H1 (cell line): ENCODE measurements at regions not wholly inside any gene's neighbourhood (a gene's known extent, or its start where the extent isn't known, plus 50 kb on each side); places are given as distances from the start of the nearest gene placed in this dataset.

Experiments
- CTCF ChIA-PET: fragments of 300-600 bp; sonication (Branson Sonifier 250); formaldehyde crosslinking; loops from one replicate; lab custom pipeline; 2021; ENCODE audit not compliant: partially characterized antibody; lab: Charles Lee
- POLR2A ChIA-PET: fragments of 300-600 bp; sonication (Branson Sonifier 250); formaldehyde crosslinking; loops from one replicate; lab custom pipeline; 2021; ENCODE audit warnings: inconsistent platforms; ENCODE audit not compliant: partially characterized antibody; lab: Charles Lee
- DNase-seq, 2 experiments: peaks; one replicate each; pipeline versions ENCODE4 v3.0.0 to v3.0.0-alpha.2; 2010 to 2022; ENCODE audit warnings: low spot score in 2 of 2, low read depth in 1 of 2, mixed read lengths in 1 of 2
- FAIRE-seq: peaks from 2 replicates; lab custom pipeline; 2011; peaks lifted over from hg19 to GRCh38; lab: Jason Lieb, UNC
- H2AFZ ChIP-seq: 2 replicates; pipeline ENCODE4 v1.8.1; 2012; ENCODE audit warnings: low read length, inconsistent platforms
- H2AK5ac ChIP-seq: 2 replicates; pipeline ENCODE4 v1.6.1; 2013; ENCODE audit warnings: low read depth, low read length
- H2BK120ac ChIP-seq: replicated peaks from 2 replicates; pipeline ENCODE3; 2013; ENCODE audit warnings: low read depth, low read length, inconsistent platforms
- H2BK12ac ChIP-seq: 2 replicates; pipeline ENCODE4 v1.6.1; 2013; ENCODE audit warnings: low read depth, low read length
- H2BK15ac ChIP-seq: 2 replicates; pipeline ENCODE4 v1.6.1; 2013; ENCODE audit warnings: low read length
- H2BK20ac ChIP-seq: 2 replicates; pipeline ENCODE4 v1.6.1; 2013; ENCODE audit warnings: low read length
- H2BK5ac ChIP-seq: 2 replicates; pipeline ENCODE4 v1.6.1; 2013; ENCODE audit warnings: low read depth, low read length
- H3K14ac ChIP-seq: 2 replicates; pipeline ENCODE4 v1.6.1; 2013; ENCODE audit warnings: inconsistent platforms; ENCODE audit not compliant: insufficient read length
- H3K18ac ChIP-seq: 2 replicates; pipeline ENCODE4 v1.6.1; 2013; ENCODE audit warnings: low read length; ENCODE audit errors: extremely low read depth
- H3K23ac ChIP-seq: 2 replicates; pipeline ENCODE4 v1.6.1; 2013; ENCODE audit warnings: inconsistent platforms; ENCODE audit not compliant: insufficient read length
- H3K23me2 ChIP-seq: 2 replicates; pipeline ENCODE4 v1.6.1; 2013; ENCODE audit warnings: low read depth, low read length
- H3K27ac ChIP-seq: 2 replicates; pipeline ENCODE4 v1.6.1; 2011; ENCODE audit warnings: low read depth, low read length, inconsistent platforms
- H3K27me3 ChIP-seq, 4 experiments: replicated peaks in 1 of 4; 1 replicate in 1 of 4; 2 replicates in 3 of 4; pipeline versions ENCODE4 v1.6.1 to v1.8.1; 2011 to 2013; ENCODE audit warnings: low read length in 3 of 4, mild to moderate bottlenecking in 3 of 4, inconsistent platforms in 2 of 4, mixed read lengths in 2 of 4, moderate library complexity in 1 of 4; ENCODE audit not compliant: control insufficient read depth in 3 of 4, insufficient read depth in 3 of 4; ENCODE audit errors: extremely low read depth in 1 of 4
- H3K36me3 ChIP-seq, 4 experiments: 2 replicates each; pipeline versions ENCODE4 v1.6.1 to v1.8.1; 2011 to 2013; ENCODE audit warnings: mild to moderate bottlenecking in 4 of 4, low read length in 3 of 4, moderate library complexity in 2 of 4, control low read depth in 1 of 4, inconsistent platforms in 1 of 4; ENCODE audit not compliant: insufficient read depth in 4 of 4, control insufficient read depth in 2 of 4
- H3K4ac ChIP-seq: replicated peaks from 2 replicates; pipeline ENCODE3; 2013; ENCODE audit warnings: low read length, low read depth, mixed read lengths, inconsistent platforms; ENCODE audit not compliant: insufficient read length
- H3K4me1 ChIP-seq, 4 experiments: replicated peaks in 1 of 4; 1 replicate in 1 of 4; 2 replicates in 3 of 4; pipeline versions ENCODE4 v1.6.1 to v1.8.1; 2011 to 2013; ENCODE audit warnings: low read length in 3 of 4, inconsistent platforms in 2 of 4, mixed read lengths in 1 of 4; ENCODE audit not compliant: insufficient read depth in 4 of 4, control insufficient read depth in 3 of 4
- H3K4me2 ChIP-seq, 2 experiments: 2 replicates each; pipeline versions ENCODE4 v1.6.1 to v1.8.1; 2011 to 2013; ENCODE audit warnings: low read depth in 2 of 2, low read length in 2 of 2, control low read depth in 1 of 2, inconsistent platforms in 1 of 2, mild to moderate bottlenecking in 1 of 2; ENCODE audit not compliant: insufficient read depth in 1 of 2
- H3K4me3 ChIP-seq, 4 experiments: fragments of 200-600, 300-600 bp in 1 of 4; sonication (generic), shearing (Covaris generic), sonication (Bioruptor Twin) in 1 of 4; 2 replicates each; pipeline versions ENCODE4 v1.5.1 to v1.8.1; 2011 to 2016; ENCODE audit warnings: low read length in 4 of 4, low read depth in 3 of 4, control low read depth in 2 of 4, inconsistent platforms in 2 of 4, mild to moderate bottlenecking in 2 of 4, mixed read lengths in 1 of 4, moderate library complexity in 1 of 4; ENCODE audit not compliant: insufficient read depth in 2 of 4; ENCODE audit errors: extremely low read depth in 1 of 4
- H3K56ac ChIP-seq: replicated peaks from 2 replicates; pipeline ENCODE3; 2013; ENCODE audit warnings: low read depth, mild to moderate bottlenecking, mixed read lengths, low read length, inconsistent platforms; ENCODE audit not compliant: insufficient read length
- H3K79me1 ChIP-seq: 2 replicates; pipeline ENCODE4 v1.6.1; 2013; ENCODE audit warnings: low read depth, low read length, control low read depth
- H3K79me2 ChIP-seq, 2 experiments: 2 replicates each; pipeline versions ENCODE4 v1.6.1 to v1.8.1; 2012 to 2013; ENCODE audit warnings: low read length in 2 of 2, mild to moderate bottlenecking in 2 of 2, inconsistent platforms in 1 of 2; ENCODE audit not compliant: insufficient read depth in 2 of 2, control insufficient read depth in 1 of 2
- H3K9ac ChIP-seq, 4 experiments: replicated peaks in 1 of 4; 1 replicate in 1 of 4; 2 replicates in 3 of 4; pipeline versions ENCODE4 v1.6.1 to v1.8.1; 2011 to 2013; ENCODE audit warnings: low read depth in 3 of 4, low read length in 3 of 4, control low read depth in 2 of 4, mild to moderate bottlenecking in 2 of 4, moderate library complexity in 2 of 4, inconsistent platforms in 1 of 4; ENCODE audit errors: extremely low read depth in 1 of 4
- H3K9me3 ChIP-seq, 2 experiments: 2 replicates each; pipeline versions ENCODE4 v1.6.1 to v1.8.1; 2012 to 2013; ENCODE audit warnings: mild to moderate bottlenecking in 2 of 2, moderate library complexity in 2 of 2, control low read depth in 1 of 2, inconsistent platforms in 1 of 2, low read depth in 1 of 2, low read length in 1 of 2, mixed read lengths in 1 of 2; ENCODE audit not compliant: insufficient read depth in 2 of 2
- H4K20me1 ChIP-seq, 2 experiments: replicated peaks in 1 of 2; 2 replicates each; pipeline versions ENCODE3 to v1.8.1; 2011 to 2013; ENCODE audit warnings: inconsistent platforms in 2 of 2, low read length in 2 of 2, mild to moderate bottlenecking in 1 of 2; ENCODE audit not compliant: insufficient read depth in 2 of 2, control insufficient read depth in 1 of 2
- H4K5ac ChIP-seq: 2 replicates; pipeline ENCODE4 v1.6.1; 2013; ENCODE audit warnings: low read length, low read depth, mixed read lengths, inconsistent platforms; ENCODE audit not compliant: insufficient read length
- H4K8ac ChIP-seq: 2 replicates; pipeline ENCODE4 v1.8.0; 2013; ENCODE audit warnings: mild to moderate bottlenecking, moderate library complexity, low read length, inconsistent platforms; ENCODE audit not compliant: insufficient read depth; ENCODE audit errors: extremely low read depth
- H4K91ac ChIP-seq: replicated peaks from 2 replicates; pipeline ENCODE3; 2013; ENCODE audit warnings: low read length, mixed read lengths, inconsistent platforms; ENCODE audit not compliant: insufficient read length
- BACH1 ChIP-seq: IDR thresholded peaks from 2 replicates; pipeline ENCODE4 v1.6.1; 2012; ENCODE audit warnings: low read length, improper control_type of control experiment
- CREB1 ChIP-seq: IDR thresholded peaks from 2 replicates; pipeline ENCODE4 v1.6.1; 2012; ENCODE audit warnings: inconsistent platforms
- GTF2F1 ChIP-seq: IDR thresholded peaks from 2 replicates; pipeline ENCODE4 v1.6.1; 2012; ENCODE audit warnings: low read depth, low read length, improper control_type of control experiment, borderline replicate concordance
- HDAC2 ChIP-seq, 2 experiments: fragments of 300-600 bp in 1 of 2; sonication (generic) in 1 of 2; IDR thresholded peaks; 2 replicates each; pipeline ENCODE4 v1.6.1; 2011 to 2012; ENCODE audit warnings: low read depth in 2 of 2, low read length in 2 of 2, mild to moderate bottlenecking in 2 of 2, moderate library complexity in 2 of 2, borderline replicate concordance in 1 of 2, inconsistent platforms in 1 of 2
- JUND ChIP-seq: IDR thresholded peaks from 2 replicates; pipeline ENCODE4 v1.6.1; 2011; ENCODE audit warnings: mild to moderate bottlenecking, improper control_type of control experiment, low read length
- NRF1 ChIP-seq: IDR thresholded peaks from 2 replicates; pipeline ENCODE4 v1.6.1; 2011; ENCODE audit warnings: mild to moderate bottlenecking, low read depth, low read length, improper control_type of control experiment
- PHF8 ChIP-seq: fragments of 200-600 bp; sonication (generic); conservative IDR thresholded peaks from 2 replicates; pipeline ENCODE4 v1.7.1; 2012; ENCODE audit warnings: low read depth, mild to moderate bottlenecking, inconsistent platforms, low read length, moderate library complexity
- POLR2AphosphoS5 ChIP-seq: IDR thresholded peaks from 2 replicates; pipeline ENCODE4 v1.6.1; 2011; ENCODE audit warnings: low read depth, low read length
- SIRT6 ChIP-seq: IDR thresholded peaks from one replicate; pipeline ENCODE4 v1.7.1; 2012; ENCODE audit warnings: low read length, inconsistent platforms
- TAF1 ChIP-seq: IDR thresholded peaks from 2 replicates; pipeline ENCODE4 v1.6.1; 2011; ENCODE audit warnings: mild to moderate bottlenecking, low read depth, low read length
- TCF12 ChIP-seq: IDR thresholded peaks from 2 replicates; pipeline ENCODE4 v1.6.1; 2011; ENCODE audit warnings: low read depth, mild to moderate bottlenecking, low read length
- YY1 ChIP-seq: IDR thresholded peaks from 2 replicates; pipeline ENCODE4 v1.6.1; 2011; ENCODE audit warnings: low read depth, mild to moderate bottlenecking, low read length
- WGBS, 2 experiments: shearing (Covaris generic) in 1 of 2; methylation state at CpG; one replicate each; pipeline versions ENCODE4 v1.1.6 to v1.1.7; 2013 to 2015; ENCODE audit warnings: low lambda C conversion rate in 2 of 2, mixed read lengths in 2 of 2, inconsistent platforms in 1 of 2, low coverage in 1 of 2, missing lambda C conversion rate in 1 of 2; ENCODE audit not compliant: insufficient replicate concordance in 2 of 2, insufficient coverage in 1 of 2, insufficient read length in 1 of 2; ENCODE audit errors: extremely low coverage in 1 of 2, missing lambda C conversion rate in 1 of 2; 5-methylcytosine and 5-hydroxymethylcytosine counted together
- TF ChIP-seq, protein P1 (sequence below): IDR thresholded peaks from 2 replicates; pipeline ENCODE4 v1.6.1; 2011; ENCODE audit warnings: low read depth, mild to moderate bottlenecking, low read length; ENCODE audit not compliant: insufficient read depth

DNA sequence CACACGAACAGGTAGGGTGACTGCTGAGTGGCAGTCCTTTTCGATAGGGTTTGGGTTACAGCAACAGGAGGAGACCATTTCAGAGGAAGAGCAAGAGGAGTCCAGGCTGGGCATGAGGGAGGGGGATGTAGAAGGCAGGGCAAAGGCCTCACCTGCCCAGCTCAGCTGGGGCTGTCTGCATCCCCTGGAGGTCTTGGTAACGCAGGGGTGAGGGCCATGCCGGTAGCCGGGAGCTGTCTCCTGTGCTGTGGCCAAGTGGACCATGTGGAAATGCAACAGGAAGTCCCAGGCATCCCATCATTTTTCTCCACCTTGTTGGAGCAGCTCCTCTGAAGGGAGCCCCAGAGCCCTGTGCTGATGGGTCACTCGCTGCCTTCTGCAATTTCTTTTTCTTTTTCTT, 105.4 kb upstream of the C1orf174 start:
- Histone ChIP-seq H3K56ac (no peak overlapping the region), H3K4me3 (no peak overlapping the region), H3K36me3 (no peaks in the 10 kb centered on the region), H3K79me1 (no peaks in the 10 kb centered on the region), H4K8ac (no peak overlapping the region), H2BK120ac (no peak overlapping the region), H3K23me2 (0 out of 2 replicates have a peak, but pooled peaks cover 2% of the 10 kb centered on the region), H3K18ac (no peak overlapping the region), H2AK5ac (no peak overlapping the region), H3K79me2 (no peaks in the 10 kb centered on the region), H3K9me3 (no peaks in the 10 kb centered on the region; a peak in 1 of 4 replicates), H4K20me1 (no peaks in the 10 kb centered on the region), H2AFZ (no peak overlapping the region), H2BK20ac (no peak overlapping the region), H3K23ac (no peak overlapping the region), H3K4me2 (no peak overlapping the region), H3K27me3 (no peaks in the 10 kb centered on the region), H4K91ac (no peak overlapping the region), H2BK15ac (no peak overlapping the region), H4K5ac (no peak overlapping the region), H2BK12ac (no peak overlapping the region), H3K4ac (no peak overlapping the region), H2BK5ac (no peak overlapping the region), H3K4me1 (no peaks in the 10 kb centered on the region; a peak in 1 of 7 replicates), H3K9ac (no peak overlapping the region), H3K14ac (no peak overlapping the region), H3K27ac (no peak overlapping the region)
- WGBS, 2 experiments, result 97% methylated on average over 6 of the region's 6 CpGs; no CpG with 5 or more reads in 1 of the 2 experiments
- FAIRE-seq (no peak), DNase-seq (no peak)
- ChIA-PET POLR2A (no interaction called here), CTCF (interaction anchor here (1.5 kb wide), 1 partner anchor 15 kb away, joined by 3 read pairs; no protein-coding TSS in a partner anchor)
- TF ChIP-seq TCF12, result no peak
- no peak for TF ChIP-seq NRF1
- no peak for TF ChIP-seq POLR2AphosphoS5
- TF ChIP-seq JUND, result no peak
- no peak for TF ChIP-seq BACH1
- no peak for TF ChIP-seq HDAC2 (IDR thresholded peaks at IDR 0.05; ENCODE audit: borderline replicate concordance in 1 of 2, low read depth in 2 of 2, low read length in 2 of 2)
- no peak for TF ChIP-seq CREB1
- TF ChIP-seq TAF1, result no peak
- no peak for TF ChIP-seq YY1
- TF ChIP-seq PHF8, result no peak
- no peak for TF ChIP-seq GTF2F1
- TF ChIP-seq, protein P1, sequence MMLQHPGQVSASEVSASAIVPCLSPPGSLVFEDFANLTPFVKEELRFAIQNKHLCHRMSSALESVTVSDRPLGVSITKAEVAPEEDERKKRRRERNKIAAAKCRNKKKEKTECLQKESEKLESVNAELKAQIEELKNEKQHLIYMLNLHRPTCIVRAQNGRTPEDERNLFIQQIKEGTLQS, result no peak
- no peak for TF ChIP-seq SIRT6
